ENCODE measurements at regions not wholly inside any gene's neighbourhood (a gene's known extent, or its start where the extent isn't known, plus 50 kb on each side); places are given as distances from the start of the nearest gene placed in this dataset.

DNA sequence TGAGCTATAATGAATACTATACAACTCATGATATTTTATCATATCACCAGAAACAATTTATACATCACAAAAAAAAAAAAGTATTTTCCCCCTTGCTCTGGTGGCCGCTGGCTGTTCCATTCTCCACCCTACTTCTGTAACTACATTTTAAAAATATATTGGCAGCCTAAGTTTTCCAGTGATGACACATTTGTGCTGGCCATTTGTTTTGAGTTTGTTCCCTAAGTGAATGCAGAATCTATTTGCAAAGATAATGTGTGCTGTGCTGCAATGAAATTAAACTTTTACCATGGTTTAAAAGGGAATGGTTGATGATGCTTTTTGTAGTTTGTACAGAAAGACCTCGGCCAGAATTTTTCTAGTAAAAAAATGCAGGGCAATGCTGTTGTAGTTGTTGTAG lies 1092.8 kb downstream of the TMTC2 start:
- no peak for DNase-seq
- no CpG with 5 or more reads among the region's 2 CpGs for WGBS (ENCODE audit: extremely low coverage, insufficient coverage, low lambda C conversion rate)

GRCh38 chr12:83769151-83769550 lies 1082.4 kb downstream of the TMTC2 start:
- H3K9ac ChIP-seq (ENCODE audit: low read length): no peak overlapping the region
- no peaks in the 10 kb centered on the region for H3K79me2 ChIP-seq (ENCODE audit: control insufficient read depth, insufficient read depth, low read length)

More for the DNA sequence above, 1092.8 kb downstream of the TMTC2 start:
- Histone ChIP-seq H3K23ac (ENCODE audit: low read length) (no peak overlapping the region), H4K5ac (ENCODE audit: low read length) (no peak overlapping the region), H3K56ac (ENCODE audit: low read length) (no peak overlapping the region), H3K79me1 (ENCODE audit: low read length) (no peaks in the 10 kb centered on the region), H3K79me2 (ENCODE audit: control insufficient read depth, insufficient read depth, low read length) (no peaks in the 10 kb centered on the region), H2BK5ac (ENCODE audit: low read length) (no peak overlapping the region), H3K36me3 (ENCODE audit: control insufficient read depth, insufficient read depth, low read length) (no peaks in the 10 kb centered on the region), H3K4me1 (ENCODE audit: control insufficient read depth, low read depth, low read length) (no peaks in the 10 kb centered on the region), H3K27me3 (ENCODE audit: insufficient read depth, low read length, poor library complexity) (no peaks in the 10 kb centered on the region), H4K8ac (ENCODE audit: low read depth, low read length) (no peak overlapping the region), H3K27ac (ENCODE audit: low read depth, low read length) (no peak overlapping the region), H3K4ac (ENCODE audit: low read depth, low read length) (no peak overlapping the region), H2AK5ac (ENCODE audit: low read length) (no peak overlapping the region), H2BK120ac (ENCODE audit: low read depth, low read length) (no peak overlapping the region), H3K18ac (ENCODE audit: low read length) (no peak overlapping the region), H2BK15ac (replicated peaks; ENCODE audit: low read depth) (no peak overlapping the region), H3K4me2 (ENCODE audit: low read length) (no peak overlapping the region), H3K4me3 (ENCODE audit: low read length) (no peak overlapping the region), H3K9ac (ENCODE audit: low read length) (no peak overlapping the region)

GRCh38 chr12:83767723-83768122 lies 1081.0 kb downstream of the TMTC2 start:
- H3K36me3 ChIP-seq (ENCODE audit: control insufficient read depth, insufficient read depth, low read length): no peaks in the 10 kb centered on the region
- H3K23ac ChIP-seq (ENCODE audit: low read length): no peak overlapping the region
- no peak overlapping the region for H2BK15ac ChIP-seq (replicated peaks; ENCODE audit: low read depth)
- H4K5ac ChIP-seq (ENCODE audit: low read length): no peak overlapping the region
- H2BK120ac ChIP-seq (ENCODE audit: low read depth, low read length): no peak overlapping the region
- H3K4ac ChIP-seq (ENCODE audit: low read depth, low read length): no peak overlapping the region
- WGBS (ENCODE audit: extremely low coverage, insufficient coverage, low lambda C conversion rate): no CpG with 5 or more reads among the region's 1 CpG
- H3K9ac ChIP-seq (ENCODE audit: low read length): no peak overlapping the region
- H3K27ac ChIP-seq (ENCODE audit: low read depth, low read length): no peak overlapping the region
- H3K4me2 ChIP-seq (ENCODE audit: low read length): no peak overlapping the region
- H2AK5ac ChIP-seq (ENCODE audit: low read length): no peak overlapping the region
- H4K8ac ChIP-seq (ENCODE audit: low read depth, low read length): no peak overlapping the region
- no peaks in the 10 kb centered on the region for H3K79me1 ChIP-seq (ENCODE audit: low read length)
- H3K4me1 ChIP-seq (ENCODE audit: control insufficient read depth, low read depth, low read length): no peaks in the 10 kb centered on the region
- H3K56ac ChIP-seq (ENCODE audit: low read length): no peak overlapping the region
- H3K18ac ChIP-seq (ENCODE audit: low read length): no peak overlapping the region
- H3K79me2 ChIP-seq (ENCODE audit: control insufficient read depth, insufficient read depth, low read length): no peaks in the 10 kb centered on the region
- no peak overlapping the region for H3K4me3 ChIP-seq (ENCODE audit: low read length)
- no peaks in the 10 kb centered on the region for H3K27me3 ChIP-seq (ENCODE audit: insufficient read depth, low read length, poor library complexity)
- H2BK5ac ChIP-seq (ENCODE audit: low read length): no peak overlapping the region
- DNase-seq: no peak

More at GRCh38 chr12:83769151-83769550, 1082.4 kb downstream of the TMTC2 start:
- H4K8ac ChIP-seq (ENCODE audit: low read depth, low read length): no peak overlapping the region
- no peak overlapping the region for H4K5ac ChIP-seq (ENCODE audit: low read length)
- no peaks in the 10 kb centered on the region for H3K79me1 ChIP-seq (ENCODE audit: low read length)
- H3K4me2 ChIP-seq (ENCODE audit: low read length): no peak overlapping the region
- no peak overlapping the region for H2BK5ac ChIP-seq (ENCODE audit: low read length)
- no peak overlapping the region for H2AK5ac ChIP-seq (ENCODE audit: low read length)
- H2BK120ac ChIP-seq (ENCODE audit: low read depth, low read length): no peak overlapping the region
- H3K23ac ChIP-seq (ENCODE audit: low read length): no peak overlapping the region
- no peak overlapping the region for H3K4me3 ChIP-seq (ENCODE audit: low read length)
- no peak overlapping the region for H3K27ac ChIP-seq (ENCODE audit: low read depth, low read length)
- no peak overlapping the region for H3K18ac ChIP-seq (ENCODE audit: low read length)
- no peak overlapping the region for H2BK15ac ChIP-seq (replicated peaks; ENCODE audit: low read depth)
- H3K27me3 ChIP-seq (ENCODE audit: insufficient read depth, low read length, poor library complexity): no peaks in the 10 kb centered on the region
- no peaks in the 10 kb centered on the region for H3K4me1 ChIP-seq (ENCODE audit: control insufficient read depth, low read depth, low read length)
- no peak overlapping the region for H3K56ac ChIP-seq (ENCODE audit: low read length)
- H3K4ac ChIP-seq (ENCODE audit: low read depth, low read length): no peak overlapping the region
- no peaks in the 10 kb centered on the region for H3K36me3 ChIP-seq (ENCODE audit: control insufficient read depth, insufficient read depth, low read length)
- DNase-seq: no peak
- whole genome bisulfite sequencing (ENCODE audit: extremely low coverage, insufficient coverage, low lambda C conversion rate): no CpG with 5 or more reads among the region's 3 CpGs

- Histone ChIP-seq H3K79me1 (ENCODE audit: low read length) (no peaks in the 10 kb centered on the region), H2AK5ac (ENCODE audit: low read length) (no peak overlapping the region), H2BK15ac (replicated peaks; ENCODE audit: low read depth) (no peak overlapping the region), H3K4me2 (ENCODE audit: low read length) (no peak overlapping the region), H3K27ac (ENCODE audit: low read depth, low read length) (no peak overlapping the region), H3K4me3 (ENCODE audit: low read length) (no peak overlapping the region), H3K27me3 (ENCODE audit: insufficient read depth, low read length, poor library complexity) (no peaks in the 10 kb centered on the region), H4K8ac (ENCODE audit: low read depth, low read length) (no peak overlapping the region), H2BK120ac (ENCODE audit: low read depth, low read length) (no peak overlapping the region), H4K5ac (ENCODE audit: low read length) (no peak overlapping the region), H3K23ac (ENCODE audit: low read length) (no peak overlapping the region), H3K79me2 (ENCODE audit: control insufficient read depth, insufficient read depth, low read length) (no peaks in the 10 kb centered on the region), H3K4me1 (ENCODE audit: control insufficient read depth, low read depth, low read length) (no peaks in the 10 kb centered on the region), H3K56ac (ENCODE audit: low read length) (no peak overlapping the region), H2BK5ac (ENCODE audit: low read length) (no peak overlapping the region), H3K9ac (ENCODE audit: low read length) (no peak overlapping the region), H3K4ac (ENCODE audit: low read depth, low read length) (no peak overlapping the region), H3K36me3 (ENCODE audit: control insufficient read depth, insufficient read depth, low read length) (no peaks in the 10 kb centered on the region), H3K18ac (ENCODE audit: low read length) (no peak overlapping the region)
- no peak for DNase-seq
- no CpG with 5 or more reads among the region's 6 CpGs for WGBS (ENCODE audit: extremely low coverage, insufficient coverage, low lambda C conversion rate)
Observed at GRCh38 chr12:83763425-83763824, 1076.7 kb downstream of the TMTC2 start.

DNA sequence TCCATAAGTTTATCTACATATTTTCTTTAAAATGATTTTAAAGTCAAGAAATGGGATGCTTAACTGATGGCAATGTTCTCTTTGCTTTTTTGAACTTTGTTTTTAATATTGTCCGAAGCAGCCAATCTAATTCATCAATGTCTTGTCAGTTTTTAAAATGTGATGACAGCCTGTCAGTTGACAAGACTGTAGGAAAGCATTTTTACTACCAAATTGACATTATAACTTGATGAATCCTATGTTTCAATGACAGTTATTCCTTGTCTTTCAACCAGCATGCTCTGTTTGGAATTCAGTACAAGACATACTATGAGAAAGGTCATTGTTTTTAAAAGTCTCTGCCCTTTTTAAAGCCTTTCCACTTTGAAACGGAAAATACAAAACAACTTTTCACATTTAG lies 1073.2 kb downstream of the TMTC2 start:
- no peak overlapping the region for H3K18ac ChIP-seq (ENCODE audit: low read length)
- H3K56ac ChIP-seq (ENCODE audit: low read length): no peak overlapping the region
- no peak overlapping the region for H2BK15ac ChIP-seq (replicated peaks; ENCODE audit: low read depth)
- no peak overlapping the region for H3K9ac ChIP-seq (ENCODE audit: low read length)
- H3K4ac ChIP-seq (ENCODE audit: low read depth, low read length): no peak overlapping the region
- H3K36me3 ChIP-seq (ENCODE audit: control insufficient read depth, insufficient read depth, low read length): no peaks in the 10 kb centered on the region
- no CpG with 5 or more reads among the region's 2 CpGs for WGBS (ENCODE audit: extremely low coverage, insufficient coverage, low lambda C conversion rate)
- H3K27me3 ChIP-seq (ENCODE audit: insufficient read depth, low read length, poor library complexity): no peaks in the 10 kb centered on the region
- no peak overlapping the region for H3K23ac ChIP-seq (ENCODE audit: low read length)
- no peak overlapping the region for H4K8ac ChIP-seq (ENCODE audit: low read depth, low read length)
- H3K79me1 ChIP-seq (ENCODE audit: low read length): no peaks in the 10 kb centered on the region
- H3K4me3 ChIP-seq (ENCODE audit: low read length): no peak overlapping the region
- no peak for DNase-seq
- H3K4me2 ChIP-seq (ENCODE audit: low read length): no peak overlapping the region
- H3K79me2 ChIP-seq (ENCODE audit: control insufficient read depth, insufficient read depth, low read length): no peaks in the 10 kb centered on the region
- H3K27ac ChIP-seq (ENCODE audit: low read depth, low read length): no peak overlapping the region
- H2BK5ac ChIP-seq (ENCODE audit: low read length): no peak overlapping the region
- H2AK5ac ChIP-seq (ENCODE audit: low read length): no peak overlapping the region
- H3K4me1 ChIP-seq (ENCODE audit: control insufficient read depth, low read depth, low read length): no peaks in the 10 kb centered on the region
- H4K5ac ChIP-seq (ENCODE audit: low read length): no peak overlapping the region
- no peak overlapping the region for H2BK120ac ChIP-seq (ENCODE audit: low read depth, low read length)

DNA sequence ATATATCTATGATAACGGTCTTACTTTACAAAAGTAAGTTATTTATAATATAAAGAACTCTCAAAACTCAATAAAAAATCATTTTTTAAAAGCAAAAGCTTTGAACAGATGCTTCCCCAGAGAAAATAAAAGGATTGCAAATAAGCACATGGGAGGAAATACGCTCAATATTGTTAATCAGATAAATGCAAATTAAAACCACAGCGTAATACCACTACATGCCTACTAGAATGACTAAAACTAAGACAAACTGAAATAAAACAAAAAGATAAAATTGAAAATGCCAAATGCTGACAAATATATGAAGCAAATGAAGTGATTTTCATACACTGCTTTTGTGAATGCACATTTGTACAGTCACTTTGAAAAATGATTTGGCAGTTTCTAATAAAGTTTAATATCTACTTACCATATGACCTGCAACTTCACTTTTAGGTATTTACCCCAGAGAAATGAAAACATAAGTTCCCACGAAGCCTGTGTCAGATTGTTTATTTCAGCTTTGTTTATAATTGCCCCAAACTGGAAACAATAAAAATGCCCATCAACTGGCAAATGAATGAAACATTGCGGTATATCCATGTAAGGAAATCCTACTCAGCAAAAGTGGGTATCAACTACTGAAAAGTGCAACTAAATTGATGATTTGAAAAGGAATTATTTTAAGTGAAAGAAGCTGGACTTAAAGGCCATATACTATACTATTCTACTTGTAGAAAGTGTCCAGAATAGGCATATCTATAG lies 1072.4 kb downstream of the TMTC2 start:
- Histone ChIP-seq H3K79me1 (ENCODE audit: low read length) (no peaks in the 10 kb centered on the region), H3K27me3 (ENCODE audit: insufficient read depth, low read length, poor library complexity) (no peaks in the 10 kb centered on the region)
- no CpG with 5 or more reads among the region's 5 CpGs for WGBS (ENCODE audit: extremely low coverage, insufficient coverage, low lambda C conversion rate)

More for the DNA sequence above, 1072.4 kb downstream of the TMTC2 start:
- H2BK120ac ChIP-seq (ENCODE audit: low read depth, low read length): no peak overlapping the region
- H4K8ac ChIP-seq (ENCODE audit: low read depth, low read length): no peak overlapping the region
- no peak overlapping the region for H2BK15ac ChIP-seq (replicated peaks; ENCODE audit: low read depth)
- H2AK5ac ChIP-seq (ENCODE audit: low read length): no peak overlapping the region
- H3K36me3 ChIP-seq (ENCODE audit: control insufficient read depth, insufficient read depth, low read length): no peaks in the 10 kb centered on the region
- H3K23ac ChIP-seq (ENCODE audit: low read length): no peak overlapping the region
- no peak overlapping the region for H3K4ac ChIP-seq (ENCODE audit: low read depth, low read length)
- no peak overlapping the region for H4K5ac ChIP-seq (ENCODE audit: low read length)
- no peak overlapping the region for H3K4me2 ChIP-seq (ENCODE audit: low read length)
- H3K9ac ChIP-seq (ENCODE audit: low read length): no peak overlapping the region
- no peaks in the 10 kb centered on the region for H3K4me1 ChIP-seq (ENCODE audit: control insufficient read depth, low read depth, low read length)
- H2BK5ac ChIP-seq (ENCODE audit: low read length): no peak overlapping the region
- no peak overlapping the region for H3K4me3 ChIP-seq (ENCODE audit: low read length)
- H3K79me2 ChIP-seq (ENCODE audit: control insufficient read depth, insufficient read depth, low read length): no peaks in the 10 kb centered on the region
- no peak overlapping the region for H3K18ac ChIP-seq (ENCODE audit: low read length)
- DNase-seq: no peak
- H3K27ac ChIP-seq (ENCODE audit: low read depth, low read length): no peak overlapping the region
- H3K56ac ChIP-seq (ENCODE audit: low read length): no peak overlapping the region
